Fibroblast of pulmonary artery (primary cell): ENCODE measurements at regions not wholly inside any gene's neighbourhood (a gene's known extent, or its start where the extent isn't known, plus 50 kb on each side); places are given as distances from the start of the nearest gene placed in this dataset.
"Not testable (repeated sequence)": the region's sequence is repeated elsewhere in the genome, so short reads cannot be mapped to it uniquely, and the experiment has no call there.

Experiments
- DNase-seq: peaks from one replicate; pipeline ENCODE4 v3.0.0-alpha.2; 2010; ENCODE audit warnings: low read depth
- H3K4me3 ChIP-seq: replicated peaks from 2 replicates; pipeline ENCODE4 v1.5.1; 2011; ENCODE audit warnings: low read depth, mild to moderate bottlenecking, control low read depth, low read length, moderate library complexity
- TF ChIP-seq, protein P1 (sequence below): IDR thresholded peaks from 2 replicates; pipeline ENCODE4 v1.5.1; 2011; ENCODE audit warnings: mild to moderate bottlenecking, control low read depth, low read length, inconsistent platforms; ENCODE audit errors: missing control alignments

DNA sequence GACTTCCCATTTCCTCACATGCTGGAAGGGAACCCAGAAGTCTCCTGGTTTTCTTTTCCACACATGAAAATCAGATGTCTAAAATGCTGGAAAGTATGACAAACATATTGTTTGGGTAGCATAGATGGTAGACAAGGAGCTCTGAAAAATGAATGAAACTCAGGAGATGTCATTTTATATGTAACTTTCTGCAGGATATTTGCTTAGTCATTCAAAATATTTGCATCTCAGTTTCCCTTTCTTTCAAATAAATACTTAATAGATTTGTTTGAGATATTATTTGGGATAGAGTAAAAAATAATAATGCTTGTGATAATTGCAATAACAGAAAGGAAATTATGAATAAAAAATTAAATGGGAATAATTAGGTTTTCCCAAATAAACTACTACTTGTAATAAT, 298.9 kb upstream of the ADARB2 start:
- TF ChIP-seq, protein P1, sequence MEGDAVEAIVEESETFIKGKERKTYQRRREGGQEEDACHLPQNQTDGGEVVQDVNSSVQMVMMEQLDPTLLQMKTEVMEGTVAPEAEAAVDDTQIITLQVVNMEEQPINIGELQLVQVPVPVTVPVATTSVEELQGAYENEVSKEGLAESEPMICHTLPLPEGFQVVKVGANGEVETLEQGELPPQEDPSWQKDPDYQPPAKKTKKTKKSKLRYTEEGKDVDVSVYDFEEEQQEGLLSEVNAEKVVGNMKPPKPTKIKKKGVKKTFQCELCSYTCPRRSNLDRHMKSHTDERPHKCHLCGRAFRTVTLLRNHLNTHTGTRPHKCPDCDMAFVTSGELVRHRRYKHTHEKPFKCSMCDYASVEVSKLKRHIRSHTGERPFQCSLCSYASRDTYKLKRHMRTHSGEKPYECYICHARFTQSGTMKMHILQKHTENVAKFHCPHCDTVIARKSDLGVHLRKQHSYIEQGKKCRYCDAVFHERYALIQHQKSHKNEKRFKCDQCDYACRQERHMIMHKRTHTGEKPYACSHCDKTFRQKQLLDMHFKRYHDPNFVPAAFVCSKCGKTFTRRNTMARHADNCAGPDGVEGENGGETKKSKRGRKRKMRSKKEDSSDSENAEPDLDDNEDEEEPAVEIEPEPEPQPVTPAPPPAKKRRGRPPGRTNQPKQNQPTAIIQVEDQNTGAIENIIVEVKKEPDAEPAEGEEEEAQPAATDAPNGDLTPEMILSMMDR, result no peak
- DNase-seq, result no peak
- no peak overlapping the region for H3K4me3 ChIP-seq

DNA sequence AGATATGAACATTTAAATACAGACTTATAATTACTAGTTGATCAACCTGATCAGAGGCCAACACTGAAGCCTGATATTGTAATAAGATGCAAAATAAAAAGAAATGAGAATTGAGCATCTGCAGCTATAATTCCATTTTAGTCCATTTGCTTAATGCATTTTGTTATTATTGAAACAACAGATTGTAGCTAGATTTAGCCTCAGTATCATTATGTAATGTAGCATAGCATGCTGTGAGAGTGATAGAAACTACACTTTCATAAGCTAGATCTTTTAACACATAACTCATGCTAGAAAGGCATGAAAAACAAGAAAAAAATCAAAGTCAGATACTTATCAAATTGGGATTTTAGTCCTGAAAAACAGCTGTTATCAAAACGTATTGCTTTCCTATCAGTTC, 292.7 kb upstream of the ADARB2 start:
- H3K4me3 ChIP-seq, result no peak overlapping the region
- no peak for DNase-seq
- TF ChIP-seq, protein P1, result no peak

DNA sequence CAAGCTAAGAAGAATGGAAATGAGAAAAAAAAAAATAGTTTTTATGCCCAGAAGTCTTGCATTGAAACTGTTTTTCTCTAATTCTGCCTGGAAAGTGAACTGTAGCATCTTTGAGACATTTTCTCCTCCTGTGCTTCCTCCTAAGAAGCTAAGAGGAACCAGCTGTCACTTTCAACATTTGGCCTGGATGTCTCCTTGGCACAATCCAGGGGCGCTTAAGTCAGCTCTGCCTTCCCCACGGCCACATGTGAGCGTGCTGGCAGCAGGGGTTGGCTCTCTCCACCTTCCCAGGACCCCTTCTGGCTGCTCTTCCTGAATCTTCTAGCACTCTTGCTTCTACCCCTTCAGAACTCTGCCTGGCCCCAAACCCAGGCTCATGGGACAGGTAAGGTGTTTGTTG, 289.6 kb upstream of the ADARB2 start:
- no peak for DNase-seq
- H3K4me3 ChIP-seq, result no peak overlapping the region
- TF ChIP-seq, protein P1, result no peak

DNA sequence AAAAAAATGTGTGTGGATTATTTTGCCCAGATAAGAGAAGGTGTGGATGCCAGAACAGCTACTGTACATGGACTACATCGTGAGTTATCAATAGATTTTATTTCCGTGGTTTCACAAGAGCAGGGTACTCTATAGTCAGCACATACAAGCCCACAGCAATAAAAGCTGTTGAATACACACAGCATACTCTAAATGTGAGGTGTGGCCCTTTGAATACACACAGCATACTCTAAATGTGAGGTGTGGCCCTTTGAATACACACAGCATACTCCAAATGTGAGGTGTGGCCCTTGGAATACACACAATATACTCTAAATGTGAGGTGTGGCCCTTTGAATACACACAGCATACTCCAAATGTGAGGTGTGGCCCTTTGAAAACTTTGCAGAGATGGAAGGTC, 287.4 kb upstream of the ADARB2 start:
- DNase-seq, H3K4me3 ChIP-seq: not testable (repeated sequence)

DNA sequence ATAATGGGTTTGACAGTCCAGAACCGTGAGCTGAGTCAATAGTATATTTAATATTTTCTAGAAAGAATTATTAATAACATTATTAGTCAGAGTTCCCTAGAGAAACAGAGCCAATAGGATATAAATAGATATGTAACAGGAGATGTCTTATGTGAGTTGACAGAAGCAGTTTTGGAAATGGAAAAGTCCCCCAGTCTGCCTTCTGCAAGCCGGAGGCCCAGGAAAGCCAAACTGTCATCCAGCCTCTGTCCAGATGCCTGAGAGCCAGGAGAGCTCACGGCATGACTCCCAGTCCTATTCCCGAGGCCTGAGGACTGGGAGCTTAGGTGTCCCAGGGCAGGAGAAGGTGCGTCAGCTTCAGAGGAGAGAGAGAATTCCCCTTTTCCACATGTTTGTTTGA, 286.4 kb upstream of the ADARB2 start:
- TF ChIP-seq, protein P1, result no peak
- DNase-seq, result no peak
- H3K4me3 ChIP-seq, result no peak overlapping the region

DNA sequence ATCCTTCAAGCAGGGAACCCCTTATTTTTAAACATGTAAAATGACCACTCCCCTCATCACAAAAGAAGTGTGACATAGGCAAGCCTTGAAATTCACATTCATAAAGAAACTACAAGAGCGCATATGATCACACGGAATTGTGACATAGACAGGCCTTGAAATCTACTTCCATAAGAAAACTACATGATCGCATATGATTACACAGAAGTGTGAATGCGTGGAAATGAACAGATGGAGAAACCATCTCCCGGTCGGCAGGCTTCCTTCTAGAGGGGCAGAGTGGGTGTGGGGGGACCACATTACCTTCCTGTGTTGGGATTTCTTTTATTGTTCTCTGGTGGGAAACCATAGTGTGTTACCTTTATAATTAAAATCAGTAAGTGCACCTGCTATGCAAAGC, 285.1 kb upstream of the ADARB2 start:
- TF ChIP-seq, protein P1, result no peak

DNA sequence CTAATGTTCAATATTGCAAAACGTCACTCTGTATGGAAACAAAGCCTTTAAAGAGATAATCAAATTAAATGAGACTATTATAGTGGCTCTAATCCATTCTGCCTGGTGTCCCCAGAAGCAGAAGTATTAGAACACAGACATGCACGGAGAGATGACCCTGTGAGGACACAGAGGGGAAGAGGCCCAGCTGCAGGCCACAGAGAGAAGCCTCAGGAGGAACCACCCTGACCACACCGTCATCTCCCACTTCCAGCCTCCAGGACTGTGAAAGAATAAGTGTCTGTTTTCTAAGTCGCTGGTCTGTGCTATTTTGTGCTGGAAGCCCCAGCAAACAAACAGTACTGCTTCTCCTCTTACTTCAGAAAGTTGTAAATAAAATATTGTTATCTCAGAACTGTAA, 283.5 kb upstream of the ADARB2 start:
- no peak overlapping the region for H3K4me3 ChIP-seq
- TF ChIP-seq, protein P1, result no peak
- no peak for DNase-seq

More for the DNA sequence above, 285.1 kb upstream of the ADARB2 start:
- DNase-seq, result no peak
- H3K4me3 ChIP-seq, result no peak overlapping the region

DNA sequence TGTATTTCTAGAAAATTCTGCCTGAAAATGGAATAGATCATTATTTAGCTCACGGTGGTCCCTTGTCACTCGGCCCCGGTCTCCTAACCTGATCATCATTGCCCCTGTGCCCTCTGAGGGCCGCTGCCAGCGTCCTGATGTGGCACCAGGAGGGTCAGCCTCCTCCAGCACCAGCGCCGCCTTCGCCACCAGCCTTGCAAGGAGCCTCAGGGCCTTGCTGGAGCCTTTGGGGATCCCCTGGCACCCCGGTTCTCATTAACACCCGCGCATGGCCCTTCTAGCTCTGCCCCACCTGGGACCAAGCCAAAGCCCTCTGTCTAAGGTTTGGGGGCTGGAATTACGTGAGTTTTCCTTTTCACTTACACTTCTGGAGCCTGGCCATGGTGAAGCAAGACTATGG, 282.5 kb upstream of the ADARB2 start:
- TF ChIP-seq, protein P1, result no peak
- no peak overlapping the region for H3K4me3 ChIP-seq
- DNase-seq, result no peak
